NCI-H82 (cell line): ENCODE measurements at regions not wholly inside any gene's neighbourhood (a gene's known extent, or its start where the extent isn't known, plus 50 kb on each side); places are given as distances from the start of the nearest gene placed in this dataset.
"Not testable (repeated sequence)": the region's sequence is repeated elsewhere in the genome, so short reads cannot be mapped to it uniquely, and the experiment has no call there.

Experiments
- DNase-seq: peaks from one replicate; lab custom pipeline; 2025; lab: John Stamatoyannopoulos, UW

GRCh38 chr18:49694402-49694801 lies 118.9 kb downstream of the ACAA2 start:
- DNase-seq, result peak; percentile 26

GRCh38 chr18:49693717-49694005 lies 119.7 kb downstream of the ACAA2 start:
- no peak for DNase-seq

- DNase-seq, result no peak
These were observed 120.2 kb downstream of the ACAA2 start for GRCh38 chr18:49692906-49693716.

- no peak for DNase-seq
These were observed 122.1 kb downstream of the ACAA2 start for GRCh38 chr18:49691177-49691608.

- DNase-seq, result no peak
These were observed 123.0 kb downstream of the ACAA2 start for GRCh38 chr18:49690312-49690711.

- no peak for DNase-seq
These were observed 123.5 kb downstream of the LIPG start for GRCh38 chr18:49685231-49685942.

GRCh38 chr18:49682803-49683190 lies 120.9 kb downstream of the LIPG start:
- not testable (repeated sequence) for DNase-seq

- no peak for DNase-seq
These were observed 120.4 kb downstream of the LIPG start for GRCh38 chr18:49682173-49682802.

GRCh38 chr18:49681387-49681786 lies 119.5 kb downstream of the LIPG start:
- no peak for DNase-seq

GRCh38 chr18:49678440-49678839 lies 116.6 kb downstream of the LIPG start:
- no peak for DNase-seq

- peak; percentile 6 for DNase-seq
These were observed 116.0 kb downstream of the LIPG start for GRCh38 chr18:49677762-49678413.

GRCh38 chr18:49677081-49677480 lies 115.2 kb downstream of the LIPG start:
- DNase-seq, result no peak

- no peak for DNase-seq
These were observed 111.4 kb downstream of the LIPG start for GRCh38 chr18:49673281-49673680.

- no peak for DNase-seq
These were observed 111.0 kb downstream of the LIPG start for GRCh38 chr18:49672853-49673252.

GRCh38 chr18:49669403-49669802 lies 107.5 kb downstream of the LIPG start:
- no peak for DNase-seq

- DNase-seq, result no peak
These were observed 106.9 kb downstream of the LIPG start for GRCh38 chr18:49668574-49669275.

- DNase-seq, result no peak
These were observed 105.6 kb downstream of the LIPG start for GRCh38 chr18:49667462-49667861.

GRCh38 chr18:49666045-49666775 lies 104.4 kb downstream of the LIPG start:
- no peak for DNase-seq

GRCh38 chr18:49663899-49664890 lies 102.3 kb downstream of the LIPG start:
- DNase-seq, result no peak

GRCh38 chr18:49662506-49662905 lies 100.6 kb downstream of the LIPG start:
- no peak for DNase-seq
